GM18520 (cell line): ENCODE measurements at regions not wholly inside any gene's neighbourhood (a gene's known extent, or its start where the extent isn't known, plus 50 kb on each side); places are given as distances from the start of the nearest gene placed in this dataset.

ENCODE experiments used
- ATAC-seq: cut with Tn5 transposase; IDR thresholded peaks from one replicate; pipeline ENCODE4 v1.9.1; 2021; ENCODE audit not compliant: unreplicated experiment

DNA sequence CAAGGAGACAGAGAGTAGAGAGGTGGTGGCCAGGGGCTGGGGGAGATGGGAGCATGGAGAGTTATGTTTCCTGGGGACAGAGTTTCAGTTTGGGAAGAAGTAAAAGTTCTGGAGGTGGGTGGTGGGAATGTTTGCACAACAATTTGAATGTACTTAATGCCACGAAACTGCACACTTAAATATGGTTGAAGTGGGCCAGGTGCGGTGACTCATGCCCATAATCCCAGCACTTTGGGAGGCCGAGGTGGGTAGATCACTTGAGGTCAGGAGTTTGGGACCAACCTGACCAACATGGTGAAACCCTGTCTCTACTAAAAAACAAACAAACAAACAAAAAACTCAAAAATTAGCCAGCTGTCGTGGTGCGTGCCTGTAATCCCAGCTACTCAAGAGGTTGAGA, 137.2 kb downstream of the PFKFB3 start:
- ATAC-seq, result no peak

DNA sequence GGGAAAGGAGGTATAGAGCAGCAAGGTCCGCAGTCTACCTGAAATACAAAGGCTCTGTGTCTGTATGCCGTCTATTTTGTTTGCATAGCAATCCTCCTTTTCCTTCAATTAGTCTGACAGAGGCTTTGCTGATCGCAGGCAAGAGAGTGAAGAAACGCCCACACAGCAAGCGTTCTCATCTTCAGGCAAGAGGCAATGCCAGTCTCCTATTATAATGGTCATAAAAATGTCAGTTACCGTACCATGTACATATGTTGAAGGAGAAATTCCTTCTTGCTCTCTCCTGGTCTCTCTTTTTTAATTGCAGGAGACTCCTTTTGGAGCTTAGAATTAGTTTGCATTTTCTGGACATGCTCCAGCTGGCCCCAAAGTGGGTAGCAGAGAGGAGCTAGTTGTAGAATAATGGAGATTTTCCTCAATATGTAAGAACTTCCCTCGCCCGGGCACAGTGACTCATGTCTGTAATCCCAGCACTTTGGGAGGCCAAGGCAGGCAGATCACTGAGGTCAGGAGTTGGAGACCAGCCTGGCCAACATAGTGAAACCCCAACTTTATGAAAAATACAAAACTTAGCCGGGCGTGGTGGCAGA, 139.5 kb downstream of the PFKFB3 start:
- ATAC-seq, result no peak

GRCh38 chr10:6343305-6344010, 140.7 kb downstream of the PFKFB3 start:
- ATAC-seq, result no peak

DNA sequence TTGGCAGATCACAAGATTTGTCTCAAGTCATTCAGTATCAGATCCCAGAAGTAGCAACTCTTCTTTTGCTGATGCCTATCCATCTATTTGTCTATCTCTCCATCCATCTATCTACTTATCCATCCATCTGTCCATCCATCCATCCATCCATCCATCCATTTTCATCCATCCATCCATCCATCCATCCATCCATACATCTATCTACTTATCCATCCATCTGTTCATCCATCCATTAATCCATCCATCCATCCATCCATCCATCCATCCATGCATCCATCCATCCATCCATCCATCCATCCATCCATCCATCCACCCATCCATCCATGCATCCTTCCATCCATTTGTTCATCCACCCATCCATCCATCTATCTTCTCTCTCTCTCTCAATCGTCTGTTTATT, 142.7 kb downstream of the PFKFB3 start:
- ATAC-seq, result no peak

GRCh38 chr10:6346631-6347030, 143.9 kb downstream of the PFKFB3 start:
- ATAC-seq, result no peak

GRCh38 chr10:6347391-6347951, 144.7 kb downstream of the PFKFB3 start:
- ATAC-seq, result peak; percentile 15

GRCh38 chr10:6348096-6348874, 145.6 kb downstream of the PFKFB3 start:
- peak; percentile 86 for ATAC-seq

DNA sequence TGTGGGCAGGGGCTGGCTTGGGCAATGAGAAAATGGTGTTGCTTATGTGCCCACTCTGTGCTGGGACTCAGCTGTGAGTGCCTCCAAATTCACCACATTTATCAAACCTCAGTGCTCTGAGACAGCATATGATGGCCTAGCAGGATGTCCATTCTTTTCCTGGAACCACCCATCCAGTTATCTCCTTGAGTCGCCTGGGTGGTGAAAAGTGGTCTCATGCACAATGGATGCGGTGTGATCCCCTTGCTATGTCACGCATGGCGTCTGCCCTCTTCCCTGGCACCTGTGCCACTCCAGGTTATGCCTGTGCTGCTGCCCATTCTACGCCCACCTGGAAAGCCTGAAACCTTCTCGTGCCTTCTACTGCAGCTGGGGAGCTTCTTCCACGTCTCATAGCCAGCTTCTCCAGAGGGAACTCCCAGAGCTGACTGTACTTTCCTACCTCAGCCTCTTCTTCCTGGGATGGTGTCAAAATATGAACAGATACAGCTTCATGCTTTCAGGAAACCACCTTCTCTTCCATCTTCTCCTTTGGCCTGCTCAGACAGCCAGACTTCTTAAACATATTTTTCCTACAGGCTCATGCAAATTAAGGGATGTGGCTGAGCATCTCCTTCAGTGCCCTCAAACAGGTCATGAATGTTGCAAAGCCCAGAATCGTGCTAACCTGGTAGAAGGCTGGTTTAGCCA, 147.3 kb downstream of the PFKFB3 start:
- no peak for ATAC-seq

DNA sequence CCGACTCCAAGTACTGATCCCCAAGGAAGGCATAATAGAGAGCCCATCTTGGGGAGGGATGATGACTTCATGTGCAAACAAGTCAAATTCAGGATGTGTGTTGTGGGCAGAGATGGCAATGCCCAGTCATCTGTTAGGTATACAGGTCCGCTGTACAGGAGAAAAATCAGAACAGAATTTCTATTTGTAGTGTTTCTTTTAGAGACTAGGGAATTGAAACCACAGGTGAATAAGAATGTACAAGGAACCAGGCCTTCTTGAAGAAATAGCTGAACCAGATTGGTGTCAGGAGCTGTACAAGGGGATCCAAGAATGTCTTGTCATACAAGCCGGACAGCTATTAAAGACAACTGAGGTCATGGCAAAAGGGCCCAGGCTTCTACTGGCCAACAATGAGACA, 147.9 kb downstream of the PFKFB3 start:
- no peak for ATAC-seq

DNA sequence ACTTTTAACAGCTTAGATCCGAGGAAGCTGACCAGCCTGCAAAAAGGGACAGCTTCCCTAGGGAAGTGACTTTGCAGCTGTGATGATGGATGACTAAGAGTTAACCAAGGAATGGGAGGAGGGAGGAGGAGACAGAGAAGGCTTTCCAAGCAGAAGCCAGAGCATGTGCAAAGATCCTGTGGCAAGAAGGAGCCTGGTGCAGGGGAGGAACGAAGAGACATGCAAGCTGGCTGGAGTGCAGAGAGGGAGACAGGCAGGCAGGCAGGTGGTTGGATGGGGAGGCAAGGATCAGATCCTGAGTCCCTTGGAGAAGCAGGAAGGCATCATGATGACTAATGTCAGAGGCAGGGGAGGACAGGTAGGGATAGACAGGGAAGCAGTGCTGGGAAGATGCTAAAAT, 148.8 kb downstream of the PFKFB3 start:
- ATAC-seq, result no peak

- no peak for ATAC-seq
Measured at GRCh38 chr10:6353526-6353925, 150.8 kb downstream of the PFKFB3 start.

DNA sequence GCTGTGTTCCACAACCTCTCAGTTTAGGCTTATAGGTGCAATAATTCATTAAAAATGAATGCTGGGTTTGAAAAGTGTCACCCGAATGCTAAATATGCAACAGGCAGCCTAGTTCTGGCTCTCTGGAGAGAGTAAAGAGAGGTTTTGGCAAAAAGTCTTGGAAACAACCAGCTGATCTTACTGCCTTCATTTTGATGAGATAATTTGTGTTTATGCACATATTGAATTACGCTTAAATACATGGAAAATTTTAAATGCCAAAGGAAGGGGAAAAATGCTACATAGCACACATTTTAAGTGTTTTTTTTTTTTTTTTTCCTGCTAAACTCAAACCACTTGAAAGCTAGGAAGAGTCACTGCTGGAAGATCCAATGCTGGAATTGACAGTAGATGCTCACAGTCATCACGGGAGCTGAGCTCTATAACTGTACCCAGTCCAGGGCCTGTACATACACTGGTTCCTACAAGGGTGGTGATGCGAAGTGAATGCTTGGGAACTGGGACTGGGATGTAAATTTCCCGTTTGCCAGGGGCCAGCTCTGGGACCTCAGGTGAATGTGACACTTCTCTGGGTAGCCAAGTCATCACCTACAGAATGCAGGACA, 151.5 kb downstream of the PFKFB3 start:
- no peak for ATAC-seq

DNA sequence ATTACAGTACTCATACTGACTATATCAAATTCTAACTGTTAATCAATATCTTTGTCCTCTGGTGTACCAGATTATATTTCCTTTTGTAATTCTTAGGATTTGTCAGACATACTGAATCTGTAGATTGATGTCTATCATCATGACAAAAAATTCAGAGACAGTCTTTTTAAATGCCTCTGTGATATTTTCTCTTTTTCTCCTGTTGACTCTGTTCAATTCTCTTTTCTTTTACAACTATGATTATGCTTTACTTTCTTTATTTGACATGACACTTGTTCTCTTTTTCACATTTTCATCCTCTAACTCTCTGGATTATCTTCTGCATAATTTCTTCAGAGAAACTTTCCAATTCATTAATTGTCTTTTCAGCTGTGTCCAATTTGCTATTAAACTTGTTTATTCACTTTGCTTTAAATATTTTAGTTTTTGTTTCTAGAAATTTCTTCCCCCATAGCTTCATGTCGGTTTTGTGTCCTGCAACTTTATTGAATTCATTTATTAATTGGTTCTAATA, 153.6 kb downstream of the PFKFB3 start:
- no peak for ATAC-seq

- ATAC-seq, result no peak
Measured at GRCh38 chr10:6361869-6362268, 159.1 kb downstream of the PFKFB3 start.

DNA sequence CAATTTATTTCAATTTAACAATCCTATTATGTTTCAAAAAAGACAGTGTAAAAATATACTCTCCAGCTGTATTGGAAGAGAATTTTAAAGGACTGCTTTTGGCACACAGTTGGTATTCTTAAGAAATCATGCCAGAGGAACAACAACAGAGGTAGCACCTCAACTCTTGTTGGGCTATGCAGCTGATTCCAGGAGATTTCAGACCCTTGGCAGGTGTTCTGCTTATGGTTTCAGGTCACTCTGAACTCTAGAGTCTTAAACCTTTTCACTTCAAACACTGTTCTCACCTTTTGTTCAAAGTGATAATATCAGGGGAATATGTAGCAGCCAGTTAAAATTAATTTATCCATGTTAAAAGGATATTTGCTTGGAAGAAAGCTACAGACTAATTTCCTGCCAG, 160.1 kb downstream of the PFKFB3 start:
- no peak for ATAC-seq

DNA sequence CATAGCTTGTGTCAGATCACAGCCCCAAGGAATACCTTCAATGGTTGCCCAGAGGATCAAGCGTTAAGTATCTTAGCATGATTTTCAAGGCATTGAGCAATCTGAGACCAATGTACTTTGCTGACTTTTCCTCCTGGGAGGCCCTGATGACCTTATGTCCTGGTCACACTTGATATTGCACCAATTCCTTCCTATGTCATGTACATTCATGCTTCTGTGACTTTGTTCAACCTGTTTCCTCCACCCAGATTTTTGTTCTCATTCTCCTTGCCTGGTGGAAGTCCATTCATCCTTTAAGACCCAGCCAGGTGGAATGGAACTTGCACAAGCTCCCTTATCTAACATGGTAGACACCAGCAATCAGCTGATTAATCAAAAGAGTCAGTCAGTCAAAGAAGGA, 160.8 kb downstream of the PFKFB3 start:
- no peak for ATAC-seq

GRCh38 chr10:6364283-6364682, 161.6 kb downstream of the PFKFB3 start:
- ATAC-seq, result no peak

DNA sequence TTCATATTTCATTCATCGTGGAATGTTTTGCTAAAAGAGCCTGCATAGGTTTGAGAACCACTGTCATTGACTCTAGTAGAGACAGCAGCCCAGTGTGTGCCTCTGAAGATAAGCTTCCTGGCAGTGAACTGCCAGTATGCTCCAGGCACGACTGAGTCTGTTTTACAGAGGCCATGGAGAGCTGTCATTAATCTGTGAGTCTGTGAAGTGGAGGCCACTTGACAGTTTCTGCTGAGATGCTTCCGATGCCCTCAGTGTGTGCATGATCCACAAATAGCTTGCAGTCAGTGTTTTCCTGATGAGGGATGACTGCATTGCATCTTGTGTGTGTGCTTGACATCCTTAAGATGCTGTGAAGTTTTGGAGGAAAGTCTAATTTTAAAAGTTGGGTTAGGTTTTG, 162.2 kb downstream of the PFKFB3 start:
- no peak for ATAC-seq

- ATAC-seq, result no peak
Measured at GRCh38 chr10:6365384-6365783, 162.7 kb downstream of the PFKFB3 start.
